BJ (cell line): ENCODE measurements at regions not wholly inside any gene's neighbourhood (a gene's known extent, or its start where the extent isn't known, plus 50 kb on each side); places are given as distances from the start of the nearest gene placed in this dataset.

Experiments
- CTCF ChIA-PET: fragments of 350-600 bp; formaldehyde crosslinking; extraction: SDS; loops from one replicate; lab custom pipeline; 2021; ENCODE audit warnings: antibody characterized with exemption, inconsistent platforms; lab: Yijun Ruan, JAX
- POLR2A ChIA-PET: fragments of 300-600 bp; sonication (Branson Sonifier 250); formaldehyde crosslinking; extraction: SDS; loops from one replicate; lab custom pipeline; 2021; ENCODE audit warnings: antibody characterized with exemption; lab: Charles Lee
- DNase-seq: peaks from one replicate; pipeline ENCODE4 v3.0.0-alpha.2; 2011; ENCODE audit warnings: low read depth
- H3K27me3 ChIP-seq: 2 replicates; pipeline ENCODE4 v1.6.0; 2011; ENCODE audit warnings: low read length; ENCODE audit not compliant: control insufficient read depth, insufficient read depth
- H3K36me3 ChIP-seq: 2 replicates; pipeline ENCODE4 v1.5.1; 2011; ENCODE audit warnings: low read length; ENCODE audit not compliant: control insufficient read depth, insufficient read depth
- H3K4me3 ChIP-seq: 2 replicates; pipeline ENCODE4 v1.5.1; 2011; ENCODE audit warnings: low read depth, mild to moderate bottlenecking, control low read depth, low read length
- CTCF ChIP-seq: IDR thresholded peaks from 2 replicates; pipeline ENCODE4 v1.5.1; 2011; ENCODE audit warnings: low read depth, mild to moderate bottlenecking, control low read depth, inconsistent platforms, low read length, moderate library complexity; ENCODE audit not compliant: insufficient read depth

- POLR2A ChIA-PET, result no interaction called here
Measured at GRCh38 chr20:4513720-4514119, 172.5 kb upstream of the PRNP start.

GRCh38 chr20:4512891-4513550 is 173.2 kb upstream of the PRNP start:
- Histone ChIP-seq H3K4me3 (no peak overlapping the region), H3K27me3 (no peaks in the 10 kb centered on the region), H3K36me3 (no peaks in the 10 kb centered on the region)
- ChIA-PET POLR2A (no interaction called here), CTCF (interaction anchor here (0.6 kb wide), 1 partner anchor 12 kb away, joined by 3 read pairs; no protein-coding TSS in a partner anchor)
- TF ChIP-seq CTCF, result no peak
- peak; percentile 82 for DNase-seq

More at GRCh38 chr20:4513720-4514119, 172.5 kb upstream of the PRNP start:
- no peak for DNase-seq
- H3K36me3 ChIP-seq, result no peaks in the 10 kb centered on the region
- CTCF ChIA-PET, result interaction anchor here (0.6 kb wide), 1 partner anchor 13 kb away, joined by 3 read pairs; no protein-coding TSS in a partner anchor
- no peak overlapping the region for H3K4me3 ChIP-seq
- TF ChIP-seq CTCF, result no peak
- H3K27me3 ChIP-seq, result no peaks in the 10 kb centered on the region

GRCh38 chr20:4511776-4512175 is 174.5 kb upstream of the PRNP start:
- Histone ChIP-seq H3K36me3 (no peaks in the 10 kb centered on the region), H3K4me3 (no peak overlapping the region), H3K27me3 (no peaks in the 10 kb centered on the region)
- no peak for TF ChIP-seq CTCF
- POLR2A ChIA-PET, result no interaction called here
- CTCF ChIA-PET, result no interaction called here
- no peak for DNase-seq

- DNase-seq, result no peak
- ChIA-PET POLR2A (no interaction called here), CTCF (no interaction called here)
- Histone ChIP-seq H3K36me3 (no peaks in the 10 kb centered on the region), H3K4me3 (no peak overlapping the region), H3K27me3 (no peaks in the 10 kb centered on the region)
- TF ChIP-seq CTCF, result no peak
Measured at GRCh38 chr20:4509825-4510522, 176.3 kb upstream of the PRNP start.

GRCh38 chr20:4508773-4509172 is 177.5 kb upstream of the PRNP start:
- no peaks in the 10 kb centered on the region for H3K27me3 ChIP-seq
- ChIA-PET CTCF (interaction anchor here (1.0 to 1.7 kb wide), 6 partner anchors 15 to 289 kb away, joined by 3 to 7 read pairs (median 5); no protein-coding TSS in a partner anchor), POLR2A (interaction anchor here (0.6 kb wide), 1 partner anchor 17 kb away, joined by 3 read pairs; no protein-coding TSS in a partner anchor)
- no peak for DNase-seq
- TF ChIP-seq CTCF, result no peak
- no peak overlapping the region for H3K4me3 ChIP-seq
- H3K36me3 ChIP-seq, result no peaks in the 10 kb centered on the region
